ENCODE measurements at regions not wholly inside any gene's neighbourhood (a gene's known extent, or its start where the extent isn't known, plus 50 kb on each side); places are given as distances from the start of the nearest gene placed in this dataset.

GRCh38 chr14:38868399-38869290 is 234.4 kb downstream of the SEC23A start (continued):
- TF ChIP-seq KAT2B (IDR thresholded peaks at IDR 0.05; ENCODE audit: borderline replicate concordance, low read depth, low read length) (peak; percentile 12; the same call in 1 of the 2 replicates), BCL6 (CRISPR knock-in tag; IDR thresholded peaks at IDR 0.05) (peak; percentile 90), YEATS2 (CRISPR knock-in tag; IDR thresholded peaks at IDR 0.05; ENCODE audit: borderline replicate concordance) (no peak), MEF2D (CRISPR knock-in tag; IDR thresholded peaks at IDR 0.05) (peak; percentile 80), ZSCAN9 (CRISPR knock-in tag; IDR thresholded peaks at IDR 0.05; ENCODE audit: borderline replicate concordance) (peak; percentile 53; the same call in 1 of the 2 replicates), ARID4A (CRISPR knock-in tag; IDR thresholded peaks at IDR 0.05; ENCODE audit: borderline replicate concordance) (peak; percentile 43; the same call in 1 of the 2 replicates), PRDM10 (CRISPR knock-in tag; IDR thresholded peaks at IDR 0.05; ENCODE audit: low read depth) (peak; percentile 81), MAFG (CRISPR knock-in tag; IDR thresholded peaks at IDR 0.05) (no peak), KMT2B (CRISPR knock-in tag; IDR thresholded peaks at IDR 0.05) (peak; percentile 21; the same call in 1 of the 2 replicates), KAT7 (CRISPR knock-in tag; IDR thresholded peaks at IDR 0.05; ENCODE audit: borderline replicate concordance) (no peak), EEA1 (CRISPR knock-in tag; IDR thresholded peaks at IDR 0.05; ENCODE audit: borderline replicate concordance) (no peak), SMAD3 (CRISPR knock-in tag; IDR thresholded peaks at IDR 0.05) (no peak), SUZ12 (IDR thresholded peaks at IDR 0.05; ENCODE audit: low read depth, low read length) (no peak), SOX13 (IDR thresholded peaks at IDR 0.05) (peak; percentile 41; the same call in 1 of the 2 replicates), SOX13 (CRISPR knock-in tag; conservative IDR thresholded peaks at IDR 0.05 in 1 of 2, IDR thresholded peaks at IDR 0.05 in 1 of 2) (peak in 1 of 2 experiments; percentile 69; a peak in 2 of 4 replicates)
- TF ChIP-seq, protein P1, sequence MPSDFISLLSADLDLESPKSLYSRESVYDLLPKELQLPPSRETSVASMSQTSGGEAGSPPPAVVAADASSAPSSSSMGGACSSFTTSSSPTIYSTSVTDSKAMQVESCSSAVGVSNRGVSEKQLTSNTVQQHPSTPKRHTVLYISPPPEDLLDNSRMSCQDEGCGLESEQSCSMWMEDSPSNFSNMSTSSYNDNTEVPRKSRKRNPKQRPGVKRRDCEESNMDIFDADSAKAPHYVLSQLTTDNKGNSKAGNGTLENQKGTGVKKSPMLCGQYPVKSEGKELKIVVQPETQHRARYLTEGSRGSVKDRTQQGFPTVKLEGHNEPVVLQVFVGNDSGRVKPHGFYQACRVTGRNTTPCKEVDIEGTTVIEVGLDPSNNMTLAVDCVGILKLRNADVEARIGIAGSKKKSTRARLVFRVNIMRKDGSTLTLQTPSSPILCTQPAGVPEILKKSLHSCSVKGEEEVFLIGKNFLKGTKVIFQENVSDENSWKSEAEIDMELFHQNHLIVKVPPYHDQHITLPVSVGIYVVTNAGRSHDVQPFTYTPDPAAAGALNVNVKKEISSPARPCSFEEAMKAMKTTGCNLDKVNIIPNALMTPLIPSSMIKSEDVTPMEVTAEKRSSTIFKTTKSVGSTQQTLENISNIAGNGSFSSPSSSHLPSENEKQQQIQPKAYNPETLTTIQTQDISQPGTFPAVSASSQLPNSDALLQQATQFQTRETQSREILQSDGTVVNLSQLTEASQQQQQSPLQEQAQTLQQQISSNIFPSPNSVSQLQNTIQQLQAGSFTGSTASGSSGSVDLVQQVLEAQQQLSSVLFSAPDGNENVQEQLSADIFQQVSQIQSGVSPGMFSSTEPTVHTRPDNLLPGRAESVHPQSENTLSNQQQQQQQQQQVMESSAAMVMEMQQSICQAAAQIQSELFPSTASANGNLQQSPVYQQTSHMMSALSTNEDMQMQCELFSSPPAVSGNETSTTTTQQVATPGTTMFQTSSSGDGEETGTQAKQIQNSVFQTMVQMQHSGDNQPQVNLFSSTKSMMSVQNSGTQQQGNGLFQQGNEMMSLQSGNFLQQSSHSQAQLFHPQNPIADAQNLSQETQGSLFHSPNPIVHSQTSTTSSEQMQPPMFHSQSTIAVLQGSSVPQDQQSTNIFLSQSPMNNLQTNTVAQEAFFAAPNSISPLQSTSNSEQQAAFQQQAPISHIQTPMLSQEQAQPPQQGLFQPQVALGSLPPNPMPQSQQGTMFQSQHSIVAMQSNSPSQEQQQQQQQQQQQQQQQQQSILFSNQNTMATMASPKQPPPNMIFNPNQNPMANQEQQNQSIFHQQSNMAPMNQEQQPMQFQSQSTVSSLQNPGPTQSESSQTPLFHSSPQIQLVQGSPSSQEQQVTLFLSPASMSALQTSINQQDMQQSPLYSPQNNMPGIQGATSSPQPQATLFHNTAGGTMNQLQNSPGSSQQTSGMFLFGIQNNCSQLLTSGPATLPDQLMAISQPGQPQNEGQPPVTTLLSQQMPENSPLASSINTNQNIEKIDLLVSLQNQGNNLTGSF (CRISPR knock-in tag; IDR thresholded peaks at IDR 0.05): no peak

All from HepG2 (cell line).